Kidney (tissue), 13 donors: ENCODE measurements at regions not wholly inside any gene's neighbourhood (a gene's known extent, or its start where the extent isn't known, plus 50 kb on each side); places are given as distances from the start of the nearest gene placed in this dataset.

Source experiments
- DNase-seq, 5 donors: peaks; one replicate each; pipeline ENCODE4 v3.0.0-alpha.2; 2013 to 2020
- FAIRE-seq: peaks from 2 replicates; lab custom pipeline; 2012; peaks lifted over from hg19 to GRCh38; lab: Jason Lieb, UNC
- H3K27ac ChIP-seq, 2 donors: one replicate each; pipeline ENCODE4 v1.7.0; 2013; ENCODE audit warnings: low read depth in 2 of 2, low read length in 2 of 2, inconsistent platforms in 1 of 2
- H3K27me3 ChIP-seq: one replicate; pipeline ENCODE4 v1.7.1; 2013; ENCODE audit warnings: low read length, inconsistent platforms; ENCODE audit not compliant: control insufficient read depth, insufficient read depth
- H3K36me3 ChIP-seq, 3 donors: one replicate each; pipeline versions ENCODE4 v1.7.0 to v1.7.1; 2013; ENCODE audit warnings: low read length in 3 of 3, control low read depth in 1 of 3, inconsistent platforms in 1 of 3; ENCODE audit not compliant: insufficient read depth in 3 of 3, control insufficient read depth in 2 of 3
- H3K4me1 ChIP-seq, 3 donors: one replicate each; pipeline versions ENCODE4 v1.7.0 to v1.7.1; 2013; ENCODE audit warnings: low read length in 3 of 3, inconsistent platforms in 1 of 3, low read depth in 1 of 3; ENCODE audit not compliant: control insufficient read depth in 2 of 3, insufficient read depth in 2 of 3
- H3K4me3 ChIP-seq, 3 donors: one replicate each; pipeline versions ENCODE4 v1.7.0 to v1.8.1; 2013; ENCODE audit warnings: low read length in 3 of 3, control low read depth in 1 of 3, inconsistent platforms in 1 of 3
- H3K9ac ChIP-seq, 3 donors: one replicate each; pipeline versions ENCODE4 v1.7.0 to v1.7.1; 2013; ENCODE audit warnings: low read length in 3 of 3, control low read depth in 1 of 3, inconsistent platforms in 1 of 3
- H3K9me3 ChIP-seq, 3 donors: one replicate each; pipeline versions ENCODE4 v1.7.0 to v1.7.1; 2013; ENCODE audit warnings: low read length in 3 of 3, control low read depth in 1 of 3, inconsistent platforms in 1 of 3; ENCODE audit not compliant: control insufficient read depth in 2 of 3, insufficient read depth in 1 of 3
- intact Hi-C: fragments of 100-400 bp; cut with DNase I; formaldehyde crosslinking; loops from one replicate; pipeline ENCODE4 v1.11.1; 2022
- TF ChIP-seq, protein P1 (sequence below): IDR thresholded peaks from 3 replicates; pipeline ENCODE4 v1.5.1; 2012; ENCODE audit warnings: mild to moderate bottlenecking, moderate library complexity, borderline replicate concordance; ENCODE audit not compliant: insufficient read depth; ENCODE audit errors: extremely low read depth
- donor health status: control.
- donor health status: control.
- donor health status: control.
- donor health status: control.
- donor health status: control.
- donor health status: DM: yes; HTN: yes; CAD: no.
- donor health status: Normal renal cell carcinoma (clear cell type).

DNA sequence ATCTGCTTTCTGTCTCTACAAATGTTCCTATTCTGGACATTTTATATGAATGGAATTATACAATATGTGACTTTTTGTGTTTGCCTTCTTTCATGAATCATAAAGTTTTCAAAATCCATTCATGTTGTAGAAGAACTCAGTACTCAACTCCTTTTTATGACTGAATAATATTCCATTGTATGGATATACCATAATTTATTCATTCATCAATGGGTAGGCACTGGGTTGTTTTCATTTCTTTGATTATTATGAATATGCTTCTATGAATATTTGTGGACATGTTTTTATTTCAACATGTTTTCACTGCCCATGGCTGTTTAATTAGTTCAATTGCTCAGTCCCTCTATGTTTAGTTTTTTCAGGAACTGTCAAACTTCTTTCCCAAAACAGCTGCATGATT, 76.5 kb upstream of the GTSF1L start:
- DNase-seq (no peak), FAIRE-seq (no peak)
- Histone ChIP-seq H3K27me3 (no peaks in the 10 kb centered on the region), H3K4me3 (no peak overlapping the region), H3K9ac (no peak overlapping the region), H3K4me1 (no peaks in the 10 kb centered on the region), H3K27ac (no peak overlapping the region), H3K36me3 (no peaks in the 10 kb centered on the region), H3K9me3 (peaks cover 0 to 24% (median 0%) of the 10 kb centered on the region in 3 donors)
- intact Hi-C loops, result no loop called here
- TF ChIP-seq, protein P1, sequence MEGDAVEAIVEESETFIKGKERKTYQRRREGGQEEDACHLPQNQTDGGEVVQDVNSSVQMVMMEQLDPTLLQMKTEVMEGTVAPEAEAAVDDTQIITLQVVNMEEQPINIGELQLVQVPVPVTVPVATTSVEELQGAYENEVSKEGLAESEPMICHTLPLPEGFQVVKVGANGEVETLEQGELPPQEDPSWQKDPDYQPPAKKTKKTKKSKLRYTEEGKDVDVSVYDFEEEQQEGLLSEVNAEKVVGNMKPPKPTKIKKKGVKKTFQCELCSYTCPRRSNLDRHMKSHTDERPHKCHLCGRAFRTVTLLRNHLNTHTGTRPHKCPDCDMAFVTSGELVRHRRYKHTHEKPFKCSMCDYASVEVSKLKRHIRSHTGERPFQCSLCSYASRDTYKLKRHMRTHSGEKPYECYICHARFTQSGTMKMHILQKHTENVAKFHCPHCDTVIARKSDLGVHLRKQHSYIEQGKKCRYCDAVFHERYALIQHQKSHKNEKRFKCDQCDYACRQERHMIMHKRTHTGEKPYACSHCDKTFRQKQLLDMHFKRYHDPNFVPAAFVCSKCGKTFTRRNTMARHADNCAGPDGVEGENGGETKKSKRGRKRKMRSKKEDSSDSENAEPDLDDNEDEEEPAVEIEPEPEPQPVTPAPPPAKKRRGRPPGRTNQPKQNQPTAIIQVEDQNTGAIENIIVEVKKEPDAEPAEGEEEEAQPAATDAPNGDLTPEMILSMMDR, result no peak

GRCh38 chr20:43800186-43800585, 73.4 kb upstream of the GTSF1L start:
- Histone ChIP-seq H3K9ac (no peak overlapping the region), H3K9me3 (peaks cover 0 to 19% (median 0%) of the 10 kb centered on the region in 3 donors), H3K27ac (no peak overlapping the region), H3K27me3 (no peaks in the 10 kb centered on the region), H3K4me1 (no peaks in the 10 kb centered on the region), H3K4me3 (no peak overlapping the region), H3K36me3 (no peaks in the 10 kb centered on the region)
- no peak for DNase-seq
- intact Hi-C loops, result no loop called here
- FAIRE-seq, result no peak
- TF ChIP-seq, protein P1, result no peak

DNA sequence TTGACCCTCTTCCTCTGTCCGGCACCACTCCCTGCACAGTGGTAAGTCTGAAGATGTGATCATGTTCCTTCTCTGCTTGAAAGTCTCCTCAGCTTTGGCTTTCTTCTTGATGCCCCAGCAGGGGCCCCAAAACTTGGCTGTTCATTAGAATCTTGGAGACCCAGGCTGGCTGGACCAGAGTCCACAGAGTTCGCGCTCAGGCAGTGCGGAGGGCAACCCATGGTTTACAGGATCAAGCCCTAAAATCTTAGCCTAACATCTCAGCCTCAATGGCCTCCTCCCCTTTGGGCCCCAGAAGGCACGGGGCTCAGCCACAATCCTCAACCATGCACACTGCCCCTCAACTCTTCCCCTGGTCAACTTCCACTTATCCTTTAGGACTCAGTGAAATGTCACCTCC, 72.9 kb upstream of the GTSF1L start:
- Histone ChIP-seq H3K9ac (no peak overlapping the region), H3K27ac (no peak overlapping the region), H3K27me3 (no peaks in the 10 kb centered on the region), H3K9me3 (peaks cover 0 to 15% (median 0%) of the 10 kb centered on the region in 3 donors), H3K4me3 (no peak overlapping the region), H3K36me3 (no peaks in the 10 kb centered on the region), H3K4me1 (no peaks in the 10 kb centered on the region)
- TF ChIP-seq, protein P1, result no peak
- intact Hi-C loops, result no loop called here
- FAIRE-seq (no peak), DNase-seq (no peak)

- no peaks in the 10 kb centered on the region for H3K36me3 ChIP-seq
- H3K27ac ChIP-seq, result no peak overlapping the region
- peaks cover 0 to 10% (median 0%) of the 10 kb centered on the region in 3 donors for H3K9me3 ChIP-seq
- peak in 3 of 5 donors; percentile 17 to 43 (median 29) for DNase-seq
- no peak overlapping the region for H3K9ac ChIP-seq
- intact Hi-C loops, result no loop called here
- no peaks in the 10 kb centered on the region for H3K27me3 ChIP-seq
- no peak overlapping the region for H3K4me3 ChIP-seq
- TF ChIP-seq, protein P1, result no peak
- no peak for FAIRE-seq
- no peaks in the 10 kb centered on the region for H3K4me1 ChIP-seq
Measured at GRCh38 chr20:43799150-43799711, 72.4 kb upstream of the GTSF1L start.
